GM21723 (cell line): ENCODE measurements at regions not wholly inside any gene's neighbourhood (a gene's known extent, or its start where the extent isn't known, plus 50 kb on each side); places are given as distances from the start of the nearest gene placed in this dataset.

ENCODE experiments used
- ATAC-seq: cut with Tn5 transposase; IDR thresholded peaks from one replicate; pipeline ENCODE4 v1.9.1; 2021; ENCODE audit warnings: mild to moderate bottlenecking, moderate library complexity; ENCODE audit not compliant: unreplicated experiment

DNA sequence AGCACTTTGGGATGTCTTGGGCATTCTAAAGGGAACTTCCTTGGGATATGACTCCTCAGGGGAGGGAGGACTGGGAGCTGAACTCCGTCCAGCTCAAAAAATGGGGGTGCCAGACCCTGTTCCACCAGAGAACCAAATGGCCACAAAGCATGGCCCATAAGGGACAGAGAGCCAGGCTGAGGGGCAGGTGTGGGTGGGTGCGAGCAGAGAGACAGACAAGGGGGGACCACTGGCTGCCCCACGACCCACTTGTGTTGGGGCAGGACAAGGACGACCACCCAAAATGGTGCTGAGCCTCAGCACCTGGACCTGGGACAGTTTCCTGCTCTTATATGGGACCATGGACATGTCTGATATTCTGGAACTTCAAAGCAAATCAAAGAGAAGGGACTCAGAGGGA lies 148.2 kb upstream of the MLN start:
- ATAC-seq, result no peak

DNA sequence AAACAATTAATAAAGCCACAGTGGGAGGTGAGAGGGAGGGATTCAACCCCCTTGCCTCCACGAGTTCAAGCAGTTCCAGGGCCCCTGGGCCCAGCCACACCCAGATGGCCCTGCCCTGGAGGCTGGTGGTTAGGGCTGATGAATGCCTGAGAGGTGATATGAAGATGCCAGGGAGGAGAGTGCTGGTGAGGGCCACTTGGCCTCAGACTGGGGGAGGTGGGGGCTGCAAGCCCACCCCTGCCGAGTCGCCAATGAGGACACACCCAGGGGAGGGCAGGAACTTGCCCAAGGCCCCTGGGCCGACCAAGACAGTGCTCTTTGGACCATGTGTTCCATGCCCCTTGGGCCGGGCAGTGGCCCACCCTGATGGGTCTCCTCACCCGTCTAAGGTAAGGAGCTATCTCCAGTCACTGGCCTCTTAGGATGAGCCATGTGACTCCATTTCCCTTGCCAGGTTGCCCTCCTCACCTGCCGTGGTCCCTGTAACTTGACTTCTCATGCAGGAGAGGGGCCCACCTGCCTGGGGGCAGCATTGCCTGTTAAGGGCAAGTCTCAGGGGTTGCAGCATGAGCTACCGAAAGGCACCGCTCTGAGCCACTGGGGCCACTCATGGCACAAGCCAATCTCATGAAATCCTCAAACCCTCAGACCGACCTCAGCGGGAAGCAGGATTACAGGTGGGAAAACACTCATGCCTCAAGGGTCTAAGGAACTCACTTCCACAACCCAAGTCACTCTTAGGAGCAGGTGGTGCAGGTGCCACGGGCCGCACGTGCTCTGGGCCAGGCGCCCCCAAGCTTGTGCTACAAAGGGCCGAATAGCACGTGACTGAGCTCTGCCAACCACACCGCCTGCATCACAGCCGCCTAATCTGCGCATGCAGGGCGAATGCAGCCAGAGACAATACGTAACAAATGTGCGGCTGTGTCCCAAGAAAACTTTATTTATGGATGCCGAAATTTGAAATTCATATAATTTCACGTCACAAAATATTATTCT lies 147.4 kb upstream of the MLN start:
- no peak for ATAC-seq

DNA sequence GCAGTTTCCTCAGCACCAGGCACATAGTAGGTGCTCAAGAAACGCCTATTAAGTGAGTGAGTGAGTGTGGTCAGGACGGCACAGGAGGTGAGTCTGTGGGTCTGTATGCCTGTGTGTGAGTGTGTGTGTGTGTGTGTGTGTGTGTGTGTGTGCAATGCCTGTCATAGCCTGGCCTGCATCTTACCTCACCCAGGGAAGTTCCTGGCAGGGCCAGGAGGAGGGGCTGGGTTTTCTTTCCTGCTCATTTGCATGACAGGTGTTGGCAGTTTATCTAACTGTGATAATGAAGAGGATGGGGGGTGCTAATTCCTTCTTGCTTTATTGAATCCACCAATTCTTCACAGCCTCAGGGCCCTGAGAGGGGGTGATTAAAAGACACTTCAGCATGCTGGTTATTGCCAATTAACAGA lies 146.7 kb upstream of the MLN start:
- no peak for ATAC-seq

DNA sequence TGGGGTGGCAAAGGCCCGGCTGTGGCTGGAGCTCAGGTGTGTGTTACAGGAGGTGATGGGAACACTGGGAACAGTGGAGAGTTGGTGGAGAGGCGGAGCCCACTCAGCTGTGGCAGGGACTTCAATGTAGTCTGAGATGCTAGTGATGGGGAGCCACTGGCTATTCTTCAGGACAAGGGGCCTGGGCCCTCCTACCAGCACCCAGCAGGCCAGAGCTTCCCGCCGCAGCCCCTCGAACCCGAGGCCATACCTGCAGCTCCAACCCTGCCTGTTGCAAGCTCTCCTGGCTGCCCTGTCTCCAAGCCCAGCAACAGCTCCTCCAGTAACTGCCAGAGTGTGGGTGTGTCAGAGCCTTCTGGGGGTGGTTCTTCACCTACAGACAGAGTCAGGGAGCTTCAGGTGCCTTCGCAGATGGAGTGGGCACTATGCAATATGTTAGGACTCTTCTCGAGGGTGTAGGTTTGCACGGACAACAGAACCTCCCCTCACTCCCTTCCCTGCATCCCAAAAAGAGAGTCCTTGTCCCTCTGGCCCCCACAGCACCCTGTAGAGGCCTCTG lies 146.2 kb upstream of the MLN start:
- ATAC-seq, result no peak

DNA sequence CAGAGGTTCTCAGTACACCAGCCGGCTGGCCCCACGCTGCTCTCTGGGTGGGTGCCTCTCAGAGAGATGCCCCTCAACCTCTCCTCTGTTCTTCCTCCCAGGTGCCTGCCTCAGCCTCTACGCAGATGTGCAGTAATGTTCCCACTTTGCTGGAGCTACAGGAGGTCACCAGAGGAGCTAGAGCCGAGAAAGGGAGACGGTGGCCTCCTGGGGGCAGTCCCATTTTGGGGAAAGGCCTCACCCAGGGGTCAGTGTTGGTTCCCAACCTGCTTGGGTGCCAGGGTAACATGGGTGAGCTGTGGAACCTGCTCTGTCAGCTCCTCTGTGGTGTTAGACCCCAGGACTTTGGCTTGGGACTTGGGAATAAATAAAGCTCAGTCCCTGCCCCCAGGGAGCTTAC lies 145.3 kb upstream of the MLN start:
- ATAC-seq, result no peak

DNA sequence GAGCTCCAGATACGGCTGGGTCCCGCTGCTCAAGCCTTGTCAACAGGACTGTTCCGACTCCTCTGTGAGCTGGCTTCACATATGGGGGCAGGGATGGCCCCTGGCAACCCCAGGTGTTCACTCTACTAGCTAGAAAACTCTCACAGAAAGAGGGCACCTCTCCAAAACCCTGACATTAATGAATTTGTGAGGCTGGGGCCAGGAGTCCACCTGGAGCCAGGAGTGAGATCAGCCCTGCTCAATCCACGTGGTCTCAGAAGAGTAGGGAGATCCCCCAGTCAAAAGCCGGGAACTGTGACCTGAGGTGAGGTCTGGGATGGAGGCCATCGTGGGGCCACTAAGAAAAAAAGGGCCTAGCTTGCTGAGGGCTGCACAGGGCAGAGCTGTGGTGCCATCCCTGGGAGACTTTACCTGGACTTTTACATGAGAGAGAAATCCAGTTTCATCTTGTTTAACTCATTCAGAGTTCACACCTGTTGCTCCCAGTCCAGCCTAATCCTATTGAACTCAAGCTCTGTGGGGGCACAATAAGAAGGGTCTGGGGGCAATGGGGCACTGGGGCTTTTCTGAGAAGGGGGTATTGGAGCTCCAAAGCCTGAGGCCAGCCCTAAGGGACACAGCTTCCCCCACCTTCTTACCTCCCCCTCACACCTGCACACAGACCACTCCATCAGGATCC lies 144.3 kb upstream of the MLN start:
- no peak for ATAC-seq

DNA sequence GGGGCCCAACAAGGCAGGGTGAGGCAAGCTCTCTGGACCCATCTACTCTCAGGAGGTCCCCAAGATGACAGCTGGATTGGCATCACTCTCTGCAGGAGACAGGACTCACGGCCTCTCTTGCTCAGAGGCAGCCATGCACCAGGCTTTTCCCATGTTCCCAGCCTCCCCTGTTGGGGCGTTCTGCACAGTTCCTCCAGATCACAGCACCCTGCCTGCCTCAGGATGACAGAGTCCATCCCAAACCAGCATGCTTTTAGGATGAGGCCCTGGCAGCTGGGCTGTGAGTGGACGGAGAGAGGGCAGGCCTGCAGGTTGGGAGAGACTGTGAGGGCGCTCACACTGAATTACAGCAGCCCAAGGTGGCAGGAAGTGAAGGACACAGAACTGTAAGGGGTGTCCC lies 143.2 kb upstream of the MLN start:
- no peak for ATAC-seq

DNA sequence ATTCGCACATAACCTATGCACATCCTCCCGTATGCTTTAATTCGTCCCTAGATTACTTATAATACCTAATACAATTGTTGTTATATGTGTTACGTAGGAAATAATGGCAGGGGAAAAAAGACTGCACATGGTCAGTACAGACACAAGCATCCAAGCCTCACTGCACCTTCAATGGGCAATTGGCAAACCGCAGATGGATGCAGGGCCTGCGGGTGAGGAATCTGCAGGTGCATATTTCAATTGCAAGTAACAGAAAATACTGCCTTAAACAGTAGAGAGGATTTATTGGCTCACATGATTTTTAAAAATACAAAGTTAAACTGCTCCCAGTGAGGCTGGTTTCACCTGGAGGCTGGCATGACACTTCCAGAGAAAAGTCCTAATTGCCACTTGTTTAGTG lies 142.1 kb upstream of the MLN start:
- no peak for ATAC-seq

DNA sequence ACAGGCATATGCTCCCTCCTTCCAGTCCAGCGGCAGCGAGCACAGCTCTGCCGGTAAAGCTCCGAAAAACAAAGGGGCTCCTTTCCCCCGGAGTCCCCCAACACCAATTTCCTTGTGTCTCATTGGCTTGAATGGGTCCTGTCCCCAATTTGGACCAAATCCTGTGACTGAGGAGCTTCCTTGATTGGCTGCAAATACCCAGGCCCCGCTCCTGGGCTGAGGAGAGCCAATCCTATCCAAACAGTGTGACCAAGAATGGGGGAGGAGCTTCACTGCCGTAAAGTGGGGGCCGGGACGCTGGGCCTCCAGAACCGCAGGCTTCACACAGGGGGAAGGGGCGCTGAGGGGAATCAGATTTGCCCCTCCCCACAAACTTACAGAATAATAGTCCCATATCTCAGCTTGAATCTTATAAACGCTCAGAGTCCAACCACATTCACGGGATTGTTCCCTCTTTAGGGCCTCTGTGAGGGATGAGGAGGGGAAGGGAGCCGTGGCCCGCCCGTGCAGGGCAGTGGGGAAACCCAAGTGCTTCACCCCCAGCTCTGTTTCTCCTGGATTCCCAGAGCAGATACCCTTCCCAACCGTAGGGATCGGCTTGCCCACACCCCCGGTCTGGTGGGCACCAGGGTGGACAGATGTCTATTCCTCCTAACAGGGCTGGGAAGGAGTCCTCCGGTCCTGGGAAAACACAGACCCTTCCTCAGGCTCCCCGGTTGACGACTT lies 141.0 kb upstream of the MLN start:
- no peak for ATAC-seq

DNA sequence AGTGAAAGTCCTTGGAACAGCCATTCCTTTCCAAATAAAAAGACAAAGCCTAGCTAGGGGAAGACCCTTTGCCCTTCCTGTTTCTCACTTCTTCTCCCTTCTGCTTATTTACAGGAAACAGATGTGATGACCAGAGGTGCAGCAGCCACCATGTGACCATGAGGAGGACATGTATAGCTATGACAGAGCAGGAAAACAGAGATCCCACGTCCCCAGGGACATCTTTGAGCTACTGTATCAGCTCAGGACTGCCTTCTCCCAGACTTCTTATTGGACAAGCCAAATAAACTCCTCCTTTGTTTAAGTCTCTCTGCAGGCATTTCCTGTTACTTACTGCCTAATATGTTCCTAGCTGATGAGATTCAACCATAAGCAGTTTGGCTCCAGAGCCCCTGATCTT lies 133.1 kb upstream of the MLN start:
- ATAC-seq, result no peak

DNA sequence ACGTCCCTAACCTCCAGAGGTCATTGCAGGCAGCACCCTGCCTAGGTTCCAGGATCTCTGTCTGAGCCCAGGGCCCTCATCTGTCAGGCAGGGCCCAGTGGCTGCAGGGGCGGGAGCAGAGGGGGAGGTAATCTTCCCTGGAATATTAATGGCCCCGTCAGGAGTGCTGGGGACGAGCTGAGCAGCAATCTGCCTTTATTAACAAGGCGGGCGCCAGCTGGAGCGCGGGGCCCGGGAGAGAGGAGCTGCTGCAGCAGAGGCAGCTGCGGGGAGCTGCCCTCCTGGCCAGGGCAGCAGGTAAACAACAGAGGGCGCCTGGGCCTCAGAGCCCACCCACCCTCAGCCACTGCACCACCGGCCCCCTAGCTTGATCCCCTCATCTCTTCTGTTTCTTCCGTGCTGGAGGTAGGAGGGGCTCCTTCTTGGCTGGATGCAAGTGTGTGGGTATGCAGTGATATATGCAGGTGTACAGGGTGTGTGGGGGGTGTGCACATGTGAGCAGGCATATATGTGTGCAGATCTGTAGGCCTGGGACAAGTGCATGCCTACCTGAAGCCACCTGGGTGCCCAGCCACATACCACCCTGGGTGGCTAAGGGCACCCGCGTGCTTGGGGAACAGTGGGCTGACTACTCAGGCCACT lies 131.8 kb upstream of the MLN start:
- no peak for ATAC-seq

DNA sequence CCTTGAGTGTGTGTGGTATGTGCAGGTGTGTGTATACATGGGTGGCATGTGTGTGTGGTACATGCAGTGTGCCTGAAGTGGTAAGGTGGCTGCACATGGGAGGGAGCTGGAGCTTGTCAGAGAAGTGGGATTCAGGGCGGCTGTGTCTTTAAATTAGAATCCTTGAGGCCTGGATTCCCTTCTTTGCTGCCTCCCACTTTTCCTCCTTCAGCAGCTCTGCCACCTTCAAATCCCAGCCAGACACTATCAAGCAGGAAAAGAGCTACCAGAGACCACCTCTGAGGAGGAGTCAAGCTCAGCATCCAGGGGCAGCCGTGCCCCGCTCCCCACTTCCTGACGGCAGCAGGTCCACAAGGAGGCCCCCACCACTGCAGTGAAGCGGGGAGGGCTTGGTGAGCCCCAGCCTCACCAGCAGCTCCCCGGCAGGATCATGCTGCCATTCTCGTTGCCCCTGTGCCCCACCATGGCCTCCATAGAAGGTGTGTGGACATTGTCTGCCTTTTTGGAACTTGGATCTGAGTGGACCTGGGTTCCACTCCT lies 131.0 kb upstream of the MLN start:
- ATAC-seq, result no peak

DNA sequence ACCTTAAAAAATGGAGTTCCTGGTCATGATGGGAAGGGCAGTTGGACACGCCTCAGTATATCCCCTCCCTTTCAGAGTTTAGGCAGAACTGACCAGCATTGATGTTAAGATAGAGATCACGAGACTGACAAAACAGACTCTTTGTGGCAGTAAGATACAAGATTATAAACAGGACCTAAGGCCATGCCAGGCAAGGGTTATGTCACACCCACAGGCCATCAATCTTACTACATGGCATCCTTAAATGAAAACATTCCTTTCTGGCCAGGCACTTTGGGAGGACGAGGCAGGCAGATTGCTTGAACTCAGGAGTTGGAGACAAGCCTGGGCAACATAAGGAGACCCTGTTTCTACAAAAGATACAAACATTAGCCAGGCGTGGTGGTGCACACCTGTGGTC lies 129.3 kb upstream of the MLN start:
- no peak for ATAC-seq

DNA sequence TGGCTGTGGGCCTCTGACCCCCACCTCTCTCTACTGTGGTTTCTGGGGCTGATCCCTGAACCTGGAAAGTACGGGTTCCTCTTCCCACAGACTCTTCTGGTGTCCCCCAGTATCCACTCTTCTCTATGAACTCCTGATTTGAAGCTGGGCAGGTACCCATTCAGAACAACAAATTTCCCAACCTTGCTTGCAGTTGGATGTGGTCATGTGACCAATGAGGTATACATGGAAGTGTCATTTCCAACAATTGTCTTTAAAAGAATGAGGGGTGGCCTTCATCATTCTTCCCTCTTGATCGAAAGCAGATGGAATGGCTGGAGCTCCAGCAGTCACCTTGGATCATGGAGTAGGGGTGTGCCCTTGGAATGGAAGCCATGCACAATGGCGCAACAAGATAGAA lies 128.0 kb upstream of the MLN start:
- ATAC-seq, result no peak

DNA sequence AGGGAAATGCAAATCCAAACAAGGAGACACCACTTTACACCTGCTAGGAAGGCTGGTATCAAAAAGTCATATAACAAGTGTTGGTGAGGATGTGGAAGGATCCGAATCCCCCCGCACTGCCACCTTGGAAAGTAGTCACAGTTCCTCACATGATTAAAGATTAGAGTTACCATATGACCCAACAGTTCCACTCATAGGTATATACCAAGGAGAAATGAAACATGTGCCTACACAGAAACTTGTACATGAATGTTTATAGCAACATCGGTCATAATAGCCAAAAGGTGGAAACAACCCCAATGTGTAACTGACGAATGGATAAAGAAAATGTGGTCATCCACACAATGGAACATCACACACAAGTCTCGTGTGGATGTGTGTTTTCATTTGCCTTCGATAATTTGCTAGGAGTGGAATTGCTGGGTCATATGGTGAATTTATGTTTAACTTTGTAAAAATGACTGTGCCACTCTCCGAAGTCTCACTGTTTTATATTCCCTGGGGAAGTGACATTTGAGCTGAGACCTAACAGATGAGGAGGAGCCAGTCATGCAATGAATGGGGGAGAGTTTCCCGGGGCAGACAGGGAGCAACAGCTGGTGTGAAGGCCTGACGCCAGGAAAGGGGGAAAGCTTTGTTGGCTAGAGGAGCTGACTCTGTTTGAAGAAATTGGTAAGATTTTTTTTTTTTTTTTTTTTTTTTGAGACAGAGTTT lies 125.9 kb upstream of the MLN start:
- no peak for ATAC-seq

DNA sequence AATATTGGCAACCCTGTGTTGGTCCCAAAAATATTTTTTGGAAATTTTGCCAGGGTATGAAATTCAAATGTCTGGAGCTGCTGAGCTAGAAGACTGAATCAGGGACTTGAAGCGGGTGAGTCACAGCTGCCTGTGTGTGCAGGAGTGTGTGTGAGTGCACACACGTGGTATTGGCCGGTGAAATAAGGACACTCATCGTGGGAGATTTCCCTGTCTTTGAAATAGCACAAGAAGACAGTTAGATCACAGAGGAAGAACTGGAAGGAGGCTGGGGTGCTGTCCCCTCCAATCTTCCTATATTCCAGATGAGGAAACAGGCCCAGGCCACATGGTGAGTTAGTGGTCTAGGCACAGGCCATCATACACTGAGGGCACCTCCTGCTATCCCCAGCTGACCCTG lies 123.8 kb upstream of the MLN start:
- no peak for ATAC-seq

DNA sequence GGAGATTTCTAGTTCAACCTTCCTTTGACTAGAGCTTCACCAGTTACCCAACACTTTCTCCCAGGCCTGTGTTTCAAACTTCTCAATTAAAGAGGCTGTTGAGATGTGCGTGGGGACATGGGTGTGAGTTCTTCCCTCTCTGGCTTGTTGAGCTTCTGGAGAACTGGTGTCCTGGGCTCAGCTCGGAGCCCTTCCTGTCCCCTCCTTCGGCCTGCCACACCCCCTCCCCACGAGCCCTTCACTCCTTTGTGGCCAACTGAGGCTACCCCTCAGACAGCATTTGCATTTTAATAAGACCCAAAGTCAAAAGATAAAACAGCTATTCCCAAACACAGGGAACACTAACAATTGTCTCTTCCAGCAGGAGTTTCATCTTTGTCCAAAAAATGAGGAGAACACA lies 123.3 kb upstream of the MLN start:
- no peak for ATAC-seq

DNA sequence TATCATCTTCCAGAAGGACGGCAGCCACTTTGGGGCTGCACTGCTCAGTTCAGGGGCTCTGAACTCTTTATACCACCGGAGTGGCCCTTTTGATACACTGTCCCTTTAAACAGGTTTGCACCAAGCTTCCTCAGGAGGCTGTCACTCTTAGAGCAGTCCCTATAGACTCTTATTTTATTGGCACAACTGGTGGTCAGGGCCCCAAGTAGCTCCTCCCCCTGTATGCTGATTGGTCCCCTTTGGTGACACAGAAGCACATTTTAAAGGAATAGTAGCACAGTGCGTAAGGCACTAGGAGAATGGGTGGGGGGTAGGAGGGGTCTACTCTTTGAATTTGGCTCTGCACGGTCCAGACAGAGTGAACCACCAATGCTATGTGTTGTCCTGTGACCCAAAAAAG lies 122.6 kb upstream of the MLN start:
- no peak for ATAC-seq

DNA sequence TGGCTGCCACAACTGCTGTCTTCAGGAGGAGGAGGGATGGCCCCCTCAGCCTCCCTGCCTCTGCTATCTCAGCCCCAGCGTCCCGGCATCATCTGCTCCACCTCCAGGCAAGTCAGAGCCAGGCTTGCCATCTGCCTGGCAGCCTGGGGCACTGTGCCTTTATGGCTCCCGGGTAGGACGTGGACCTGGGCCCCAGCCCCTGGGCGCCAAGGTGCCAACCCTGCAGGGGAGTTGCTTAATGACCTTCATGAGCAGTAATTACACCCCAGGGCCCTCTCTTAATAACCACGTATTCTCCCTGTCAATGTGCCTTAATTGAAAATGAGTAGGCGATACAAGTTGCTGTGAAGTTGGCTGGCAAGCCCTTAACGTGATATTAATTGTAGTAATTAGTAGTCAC lies 122.1 kb upstream of the MLN start:
- no peak for ATAC-seq

DNA sequence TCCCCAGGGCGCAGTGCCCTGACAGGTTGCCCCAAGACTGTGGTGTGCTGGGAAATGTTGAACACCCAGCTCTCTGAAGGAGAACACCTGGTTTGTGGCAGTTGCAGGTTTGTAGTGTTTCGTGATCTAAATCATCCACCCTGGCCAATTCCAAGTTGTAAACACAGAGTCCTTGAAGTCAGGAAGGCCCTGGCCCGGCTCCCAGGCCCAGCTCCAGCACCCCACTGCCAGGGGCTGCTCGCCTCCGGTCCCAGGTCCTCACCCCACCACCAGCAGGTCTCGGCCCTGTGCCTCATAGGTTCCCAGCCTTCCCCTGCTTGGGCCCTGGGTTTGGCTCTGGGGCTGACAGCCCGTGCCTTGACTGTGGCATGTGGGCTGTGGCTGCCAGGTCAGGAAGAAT lies 121.4 kb upstream of the MLN start:
- no peak for ATAC-seq
